Liver (tissue), 3 donors: ENCODE measurements at regions not wholly inside any gene's neighbourhood (a gene's known extent, or its start where the extent isn't known, plus 50 kb on each side); places are given as distances from the start of the nearest gene placed in this dataset.

Source experiments
- EGR1 ChIP-seq, 2 donors: IDR thresholded peaks; 2 replicates each; pipeline ENCODE4 v1.6.1; 2016 to 2018; ENCODE audit warnings: antibody characterized with exemption in 2 of 2, low read depth in 2 of 2
- GABPA ChIP-seq, 2 donors: IDR thresholded peaks in 1 of 2; conservative IDR thresholded peaks in 1 of 2; 2 replicates each; pipeline ENCODE4 v1.6.1; 2016; ENCODE audit warnings: antibody characterized with exemption in 2 of 2, mild to moderate bottlenecking in 1 of 2, moderate library complexity in 1 of 2
- HNF4A ChIP-seq, 2 donors: conservative IDR thresholded peaks; 2 replicates each; pipeline ENCODE4 v1.6.1; 2016; ENCODE audit warnings: antibody characterized with exemption in 2 of 2, mild to moderate bottlenecking in 2 of 2
- HNF4G ChIP-seq: IDR thresholded peaks from 2 replicates; pipeline ENCODE4 v1.6.1; 2016; ENCODE audit warnings: antibody characterized with exemption
- RAD21 ChIP-seq, 2 donors: IDR thresholded peaks; 2 replicates each; pipeline ENCODE4 v1.6.1; 2016; ENCODE audit warnings: antibody characterized with exemption in 2 of 2, mild to moderate bottlenecking in 2 of 2
- SP1 ChIP-seq: IDR thresholded peaks from 2 replicates; pipeline ENCODE4 v1.6.1; 2018; ENCODE audit warnings: antibody characterized with exemption, mild to moderate bottlenecking
- TAF1 ChIP-seq: conservative IDR thresholded peaks from 2 replicates; pipeline ENCODE4 v1.6.1; 2016; ENCODE audit warnings: antibody characterized with exemption, mild to moderate bottlenecking
- YY1 ChIP-seq: IDR thresholded peaks from 2 replicates; pipeline ENCODE4 v1.6.1; 2016; ENCODE audit warnings: antibody characterized with exemption, mild to moderate bottlenecking
- TF ChIP-seq, protein P1 (sequence below): IDR thresholded peaks from 2 replicates; pipeline ENCODE4 v1.6.1; 2016; ENCODE audit warnings: antibody characterized with exemption
- TF ChIP-seq, protein P2 (sequence below): IDR thresholded peaks from 2 replicates; pipeline ENCODE4 v1.6.1; 2016; ENCODE audit warnings: antibody characterized with exemption
- TF ChIP-seq, protein P3 (sequence below): fragments of 150-350 bp; IDR thresholded peaks from 2 replicates; pipeline ENCODE4 v1.5.1; 2017; ENCODE audit warnings: improper control_type of control experiment, low read depth, low read length; ENCODE audit not compliant: missing input control
- TF ChIP-seq, protein P4 (sequence below): IDR thresholded peaks from 2 replicates; pipeline ENCODE4 v1.6.1; 2016; ENCODE audit warnings: antibody characterized with exemption, mild to moderate bottlenecking
- TF ChIP-seq, protein P5 (sequence below): IDR thresholded peaks from 2 replicates; pipeline ENCODE4 v1.6.1; 2016; ENCODE audit warnings: antibody characterized with exemption
- donor health status: healthy.
- donor health status: healthy.

DNA sequence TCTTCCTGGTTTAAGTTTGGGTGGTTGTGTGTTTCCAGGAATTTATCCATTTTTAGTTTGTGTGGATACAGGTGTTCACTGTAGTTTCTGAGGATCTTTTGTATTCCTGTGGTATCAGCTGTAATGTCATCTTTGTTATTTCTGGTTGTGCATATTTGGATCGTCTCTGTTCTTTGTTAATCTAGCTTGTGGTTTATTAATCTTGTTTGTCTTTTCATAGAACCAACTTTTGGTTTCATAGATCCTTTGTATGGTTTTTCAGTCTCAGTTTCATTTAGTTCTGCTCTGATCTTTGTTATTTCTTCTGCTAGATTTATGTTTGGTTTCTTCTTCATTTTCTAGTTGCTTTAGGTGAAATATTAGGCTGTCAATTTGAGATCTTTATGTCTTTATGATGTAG is 202.4 kb upstream of the ZSWIM2 start:
- TF ChIP-seq, protein P1, sequence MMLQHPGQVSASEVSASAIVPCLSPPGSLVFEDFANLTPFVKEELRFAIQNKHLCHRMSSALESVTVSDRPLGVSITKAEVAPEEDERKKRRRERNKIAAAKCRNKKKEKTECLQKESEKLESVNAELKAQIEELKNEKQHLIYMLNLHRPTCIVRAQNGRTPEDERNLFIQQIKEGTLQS = no peak
- TF ChIP-seq, protein P2, sequence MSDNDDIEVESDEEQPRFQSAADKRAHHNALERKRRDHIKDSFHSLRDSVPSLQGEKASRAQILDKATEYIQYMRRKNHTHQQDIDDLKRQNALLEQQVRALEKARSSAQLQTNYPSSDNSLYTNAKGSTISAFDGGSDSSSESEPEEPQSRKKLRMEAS = no peak
- TF ChIP-seq, protein P3, sequence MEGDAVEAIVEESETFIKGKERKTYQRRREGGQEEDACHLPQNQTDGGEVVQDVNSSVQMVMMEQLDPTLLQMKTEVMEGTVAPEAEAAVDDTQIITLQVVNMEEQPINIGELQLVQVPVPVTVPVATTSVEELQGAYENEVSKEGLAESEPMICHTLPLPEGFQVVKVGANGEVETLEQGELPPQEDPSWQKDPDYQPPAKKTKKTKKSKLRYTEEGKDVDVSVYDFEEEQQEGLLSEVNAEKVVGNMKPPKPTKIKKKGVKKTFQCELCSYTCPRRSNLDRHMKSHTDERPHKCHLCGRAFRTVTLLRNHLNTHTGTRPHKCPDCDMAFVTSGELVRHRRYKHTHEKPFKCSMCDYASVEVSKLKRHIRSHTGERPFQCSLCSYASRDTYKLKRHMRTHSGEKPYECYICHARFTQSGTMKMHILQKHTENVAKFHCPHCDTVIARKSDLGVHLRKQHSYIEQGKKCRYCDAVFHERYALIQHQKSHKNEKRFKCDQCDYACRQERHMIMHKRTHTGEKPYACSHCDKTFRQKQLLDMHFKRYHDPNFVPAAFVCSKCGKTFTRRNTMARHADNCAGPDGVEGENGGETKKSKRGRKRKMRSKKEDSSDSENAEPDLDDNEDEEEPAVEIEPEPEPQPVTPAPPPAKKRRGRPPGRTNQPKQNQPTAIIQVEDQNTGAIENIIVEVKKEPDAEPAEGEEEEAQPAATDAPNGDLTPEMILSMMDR = no peak
- no peak for TF ChIP-seq EGR1 (IDR thresholded peaks at IDR 0.05; ENCODE audit: low read depth in 2 of 2)
- TF ChIP-seq, protein P4, sequence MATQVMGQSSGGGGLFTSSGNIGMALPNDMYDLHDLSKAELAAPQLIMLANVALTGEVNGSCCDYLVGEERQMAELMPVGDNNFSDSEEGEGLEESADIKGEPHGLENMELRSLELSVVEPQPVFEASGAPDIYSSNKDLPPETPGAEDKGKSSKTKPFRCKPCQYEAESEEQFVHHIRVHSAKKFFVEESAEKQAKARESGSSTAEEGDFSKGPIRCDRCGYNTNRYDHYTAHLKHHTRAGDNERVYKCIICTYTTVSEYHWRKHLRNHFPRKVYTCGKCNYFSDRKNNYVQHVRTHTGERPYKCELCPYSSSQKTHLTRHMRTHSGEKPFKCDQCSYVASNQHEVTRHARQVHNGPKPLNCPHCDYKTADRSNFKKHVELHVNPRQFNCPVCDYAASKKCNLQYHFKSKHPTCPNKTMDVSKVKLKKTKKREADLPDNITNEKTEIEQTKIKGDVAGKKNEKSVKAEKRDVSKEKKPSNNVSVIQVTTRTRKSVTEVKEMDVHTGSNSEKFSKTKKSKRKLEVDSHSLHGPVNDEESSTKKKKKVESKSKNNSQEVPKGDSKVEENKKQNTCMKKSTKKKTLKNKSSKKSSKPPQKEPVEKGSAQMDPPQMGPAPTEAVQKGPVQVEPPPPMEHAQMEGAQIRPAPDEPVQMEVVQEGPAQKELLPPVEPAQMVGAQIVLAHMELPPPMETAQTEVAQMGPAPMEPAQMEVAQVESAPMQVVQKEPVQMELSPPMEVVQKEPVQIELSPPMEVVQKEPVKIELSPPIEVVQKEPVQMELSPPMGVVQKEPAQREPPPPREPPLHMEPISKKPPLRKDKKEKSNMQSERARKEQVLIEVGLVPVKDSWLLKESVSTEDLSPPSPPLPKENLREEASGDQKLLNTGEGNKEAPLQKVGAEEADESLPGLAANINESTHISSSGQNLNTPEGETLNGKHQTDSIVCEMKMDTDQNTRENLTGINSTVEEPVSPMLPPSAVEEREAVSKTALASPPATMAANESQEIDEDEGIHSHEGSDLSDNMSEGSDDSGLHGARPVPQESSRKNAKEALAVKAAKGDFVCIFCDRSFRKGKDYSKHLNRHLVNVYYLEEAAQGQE = no peak
- no peak for TF ChIP-seq HNF4G
- TF ChIP-seq TAF1 = no peak
- no peak for TF ChIP-seq GABPA (IDR thresholded peaks at IDR 0.05 in 1 of 2, conservative IDR thresholded peaks at IDR 0.05 in 1 of 2)
- TF ChIP-seq YY1 = no peak
- TF ChIP-seq RAD21 (IDR thresholded peaks at IDR 0.05) = no peak
- no peak for TF ChIP-seq SP1
- TF ChIP-seq, protein P5, sequence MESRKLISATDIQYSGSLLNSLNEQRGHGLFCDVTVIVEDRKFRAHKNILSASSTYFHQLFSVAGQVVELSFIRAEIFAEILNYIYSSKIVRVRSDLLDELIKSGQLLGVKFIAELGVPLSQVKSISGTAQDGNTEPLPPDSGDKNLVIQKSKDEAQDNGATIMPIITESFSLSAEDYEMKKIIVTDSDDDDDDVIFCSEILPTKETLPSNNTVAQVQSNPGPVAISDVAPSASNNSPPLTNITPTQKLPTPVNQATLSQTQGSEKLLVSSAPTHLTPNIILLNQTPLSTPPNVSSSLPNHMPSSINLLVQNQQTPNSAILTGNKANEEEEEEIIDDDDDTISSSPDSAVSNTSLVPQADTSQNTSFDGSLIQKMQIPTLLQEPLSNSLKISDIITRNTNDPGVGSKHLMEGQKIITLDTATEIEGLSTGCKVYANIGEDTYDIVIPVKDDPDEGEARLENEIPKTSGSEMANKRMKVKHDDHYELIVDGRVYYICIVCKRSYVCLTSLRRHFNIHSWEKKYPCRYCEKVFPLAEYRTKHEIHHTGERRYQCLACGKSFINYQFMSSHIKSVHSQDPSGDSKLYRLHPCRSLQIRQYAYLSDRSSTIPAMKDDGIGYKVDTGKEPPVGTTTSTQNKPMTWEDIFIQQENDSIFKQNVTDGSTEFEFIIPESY = no peak
- TF ChIP-seq HNF4A (conservative IDR thresholded peaks at IDR 0.05) = no peak
